Neural cell (in vitro differentiated cells): ENCODE measurements at regions not wholly inside any gene's neighbourhood (a gene's known extent, or its start where the extent isn't known, plus 50 kb on each side); places are given as distances from the start of the nearest gene placed in this dataset.

Experiments used
- CTCF ChIP-seq: fragments of 450-650 bp; IDR thresholded peaks from 2 replicates; pipeline ENCODE4 v1.5.1; 2014; ENCODE audit warnings: antibody characterized with exemption, mild to moderate bottlenecking, moderate library complexity; ENCODE audit not compliant: poor library complexity, severe bottlenecking
- EZH2 ChIP-seq: fragments of 200-600, 300-800 bp; shearing (Covaris generic), sonication (generic); IDR thresholded peaks from 2 replicates; pipeline ENCODE4 v1.6.1; 2014; ENCODE audit warnings: antibody characterized with exemption, low read length, borderline replicate concordance, mild to moderate bottlenecking; ENCODE audit not compliant: insufficient read depth, poor library complexity, severe bottlenecking
- RAD21 ChIP-seq: fragments of 450-650 bp; conservative IDR thresholded peaks from 2 replicates; pipeline ENCODE4 v1.6.1; 2014; ENCODE audit warnings: antibody characterized with exemption, mild to moderate bottlenecking, moderate library complexity

GRCh38 chr13:100958831-100959230, 284.2 kb upstream of the TMTC4 start:
- TF ChIP-seq EZH2: no peak
- TF ChIP-seq RAD21: no peak
- no peak for TF ChIP-seq CTCF
